NCI-H187 (cell line): ENCODE measurements at regions not wholly inside any gene's neighbourhood (a gene's known extent, or its start where the extent isn't known, plus 50 kb on each side); places are given as distances from the start of the nearest gene placed in this dataset.

Source experiments
- DNase-seq, 2 experiments: peaks; one replicate each; lab custom pipeline; 2025; lab: John Stamatoyannopoulos, UW

GRCh38 chr2:234635284-234635683 lies 138.4 kb upstream of the ARL4C start:
- no peak for DNase-seq

DNA sequence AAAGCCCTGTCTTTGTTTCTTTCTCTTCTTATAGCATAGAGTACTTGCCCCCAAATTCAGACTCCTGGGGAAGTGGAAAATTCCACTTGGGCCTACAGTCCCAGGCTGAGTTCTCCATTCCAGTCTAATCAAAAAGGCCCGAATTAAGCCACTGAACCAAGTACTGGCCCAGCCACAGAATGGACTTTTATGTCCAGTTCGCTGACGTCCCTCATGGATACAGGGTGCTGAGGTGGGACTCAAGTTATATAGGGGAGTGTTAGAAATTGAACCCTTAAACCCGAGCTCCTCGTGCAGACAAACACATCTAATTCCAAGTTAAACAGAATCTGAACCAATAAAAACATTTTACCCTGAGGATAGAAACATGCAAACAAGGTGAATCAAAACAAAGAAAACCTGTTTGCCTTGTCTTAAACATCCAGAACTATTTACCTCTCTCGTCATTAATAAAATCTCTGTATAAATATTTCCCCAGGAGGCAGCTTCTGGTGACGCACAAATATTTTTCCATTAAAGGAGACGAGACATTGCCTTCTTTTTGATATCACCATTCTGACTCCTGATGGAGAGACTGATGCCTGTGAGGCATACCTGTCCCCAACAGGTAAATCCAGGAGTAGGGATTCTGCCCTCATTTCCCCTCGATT lies 136.8 kb upstream of the ARL4C start:
- DNase-seq = no peak

- no peak for DNase-seq
Observed at GRCh38 chr2:234632527-234633391, 135.9 kb upstream of the ARL4C start.

DNA sequence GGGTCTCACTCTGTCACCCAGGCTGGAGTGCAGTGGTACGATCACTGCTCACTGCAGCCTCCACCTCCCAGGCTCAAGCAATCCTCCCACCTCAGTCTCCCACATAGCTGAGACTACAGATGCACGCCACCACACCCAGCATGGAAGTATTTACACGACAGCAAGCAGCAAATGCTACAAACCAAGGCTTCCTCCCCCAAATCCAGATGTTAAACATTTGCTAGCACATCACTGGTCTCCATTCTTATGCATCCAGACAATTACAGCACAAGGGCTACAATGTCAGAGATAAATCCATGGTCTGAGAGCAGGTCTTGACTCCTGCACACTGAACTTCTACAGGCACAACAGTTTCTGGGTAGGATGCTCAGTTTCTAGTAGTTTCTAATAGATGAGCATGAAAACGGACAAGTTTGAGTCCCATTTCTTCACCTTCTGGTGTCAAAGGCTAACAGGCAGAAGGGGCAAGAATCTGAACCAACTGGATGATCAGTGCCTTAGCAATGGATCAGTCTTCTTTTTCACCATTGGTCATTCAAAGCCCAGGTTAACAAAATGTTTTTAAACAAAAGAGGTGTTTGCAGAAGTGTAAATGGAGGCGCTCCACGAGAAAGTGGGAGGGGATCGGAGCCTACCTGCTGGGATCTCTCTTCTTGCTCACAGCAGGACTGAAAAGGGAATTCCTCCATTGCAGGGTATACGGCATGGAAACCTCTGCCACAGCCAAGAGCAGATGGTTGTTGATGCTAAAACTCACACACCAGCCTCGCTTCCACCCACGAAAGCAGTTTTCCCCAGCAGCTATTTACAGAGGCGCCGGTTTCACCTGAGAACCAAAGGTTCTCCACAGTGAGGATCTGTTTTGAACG lies 135.0 kb upstream of the ARL4C start:
- no peak for DNase-seq

- no peak for DNase-seq
Observed at GRCh38 chr2:234630801-234631261, 133.9 kb upstream of the ARL4C start.

GRCh38 chr2:234629596-234629995 lies 132.7 kb upstream of the ARL4C start:
- DNase-seq = no peak

DNA sequence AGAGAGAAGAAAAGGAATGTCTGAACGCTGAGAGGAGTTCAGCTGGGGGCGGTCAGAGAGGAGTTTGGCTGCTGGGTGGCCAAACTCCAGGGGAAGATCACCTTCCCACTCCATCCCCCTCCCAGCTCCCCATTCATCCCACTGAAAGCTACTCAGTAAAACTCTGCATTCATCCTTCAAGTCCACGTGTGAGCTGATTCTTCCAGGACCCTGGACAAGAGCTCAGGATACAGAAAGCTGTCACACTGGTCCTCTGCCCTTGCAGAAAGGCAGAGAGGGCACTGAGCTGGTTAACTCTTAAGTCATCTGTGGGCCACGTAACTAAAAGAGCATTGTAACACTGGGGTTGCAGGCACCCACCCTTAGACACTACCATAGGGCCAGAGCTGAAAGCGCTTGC lies 132.1 kb upstream of the ARL4C start:
- no peak for DNase-seq

- DNase-seq = no peak
Observed at GRCh38 chr2:234627308-234627707, 130.4 kb upstream of the ARL4C start.

DNA sequence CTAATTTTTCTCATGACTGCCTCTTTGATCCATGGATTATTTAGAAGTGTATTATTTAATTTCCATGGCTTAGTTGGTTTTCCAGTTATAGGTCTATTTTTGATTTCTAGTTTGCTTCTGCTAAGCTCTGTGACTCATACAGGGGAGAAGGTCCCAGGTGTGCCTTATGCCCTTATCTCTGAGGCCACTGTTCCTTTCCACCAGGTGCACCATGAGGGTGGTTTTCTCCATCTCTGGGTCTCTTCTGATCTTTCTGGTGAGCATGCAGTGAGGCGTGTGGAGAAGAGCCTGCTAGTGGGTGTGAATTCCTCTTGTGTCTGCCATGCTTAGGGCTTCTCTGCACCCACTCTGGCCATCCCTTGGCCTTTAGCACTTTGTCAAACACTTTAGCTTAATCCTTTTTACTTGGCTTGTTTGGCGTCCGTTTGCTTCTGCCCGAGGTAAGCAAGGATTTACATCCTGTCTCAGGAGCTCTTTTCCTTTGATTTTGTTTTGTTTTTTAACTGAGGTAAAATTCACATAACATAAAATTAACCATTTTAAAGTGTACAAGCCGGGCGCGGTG lies 129.8 kb upstream of the ARL4C start:
- no peak for DNase-seq

- DNase-seq = no peak
Observed at GRCh38 chr2:234625626-234626250, 128.9 kb upstream of the ARL4C start.

DNA sequence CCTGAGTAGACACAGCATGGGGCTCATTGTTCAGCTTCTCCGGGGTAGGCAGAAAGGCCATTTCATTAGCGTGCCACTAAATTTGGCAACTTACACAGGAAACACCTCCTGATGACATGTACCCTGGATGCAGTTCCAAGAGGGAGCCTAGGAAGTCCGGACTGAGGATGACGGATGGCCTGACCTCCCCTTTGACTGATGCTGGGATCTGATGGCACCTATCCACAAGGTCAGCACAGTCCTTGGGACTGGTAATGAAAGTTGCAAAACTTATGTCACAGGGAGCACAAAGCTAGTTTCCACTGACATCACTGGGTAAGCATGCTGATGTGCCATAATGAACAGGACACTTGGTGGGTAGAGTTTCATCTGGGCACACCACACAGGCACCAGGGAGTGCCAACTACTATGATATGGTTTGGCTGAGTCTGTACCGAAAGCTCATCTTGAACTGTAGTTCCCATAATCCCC lies 126.7 kb upstream of the ARL4C start:
- no peak for DNase-seq

DNA sequence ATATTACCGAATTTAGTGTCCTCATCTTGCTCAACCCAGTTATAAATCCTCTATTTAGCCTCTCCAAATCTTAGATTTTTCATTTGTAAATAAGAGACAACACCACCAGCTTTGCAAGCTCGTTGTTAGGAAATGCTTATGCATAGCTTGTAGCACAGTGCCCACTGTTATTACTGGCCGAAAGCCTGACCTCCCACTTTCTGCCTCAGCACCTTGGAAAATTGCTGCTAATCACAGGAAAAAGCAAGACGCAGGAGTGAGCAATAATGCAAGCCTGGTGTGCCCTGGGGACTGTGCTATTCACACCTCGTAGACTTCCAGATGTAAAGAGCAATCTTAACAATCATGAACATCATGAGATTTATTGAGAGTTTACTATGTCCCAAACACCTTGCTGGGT lies 124.2 kb upstream of the ARL4C start:
- DNase-seq = no peak

GRCh38 chr2:234620018-234620417 lies 123.1 kb upstream of the ARL4C start:
- DNase-seq = no peak

- no peak for DNase-seq
Observed at GRCh38 chr2:234615643-234616356, 118.9 kb upstream of the ARL4C start.

DNA sequence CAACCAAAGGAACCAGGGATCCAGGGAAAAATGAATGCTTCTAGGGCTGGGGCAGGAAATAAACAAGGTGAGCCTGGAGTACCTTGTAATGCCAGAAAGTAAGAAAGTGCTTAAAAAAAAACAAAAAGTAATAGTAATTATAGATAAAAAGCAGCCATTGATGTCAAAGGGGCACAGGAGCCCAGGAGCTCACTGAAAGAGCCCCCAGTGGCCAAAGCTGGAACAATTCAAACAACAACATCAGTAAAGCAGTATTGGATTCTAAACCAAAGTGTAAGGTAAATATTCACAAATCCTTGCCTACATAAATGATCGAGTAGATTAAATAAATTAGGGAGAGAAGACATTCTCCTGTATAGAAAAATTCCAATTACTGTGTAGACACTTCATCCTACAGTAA lies 114.3 kb upstream of the ARL4C start:
- DNase-seq = no peak

- no peak for DNase-seq
Observed at GRCh38 chr2:234608946-234609345, 112.1 kb upstream of the ARL4C start.

DNA sequence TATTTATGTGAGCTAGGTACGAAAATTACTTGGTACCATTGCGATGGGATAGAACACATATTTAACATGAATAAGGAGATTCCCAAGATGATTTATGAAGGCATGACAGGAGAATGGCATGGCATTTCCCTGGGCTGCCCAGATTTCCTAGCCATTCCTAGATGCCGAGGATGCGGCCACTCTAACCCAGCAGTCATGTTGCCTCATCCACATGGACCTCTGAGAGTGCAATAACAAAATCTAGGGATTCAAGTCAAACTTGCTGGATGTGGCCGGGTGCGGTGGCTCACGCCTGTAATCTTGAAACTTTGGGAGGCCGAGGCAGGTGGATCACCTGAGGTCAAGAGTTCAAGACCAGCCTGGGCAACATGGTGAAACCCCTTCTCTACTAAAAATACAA lies 110.8 kb upstream of the ARL4C start:
- no peak for DNase-seq

- no peak for DNase-seq
Observed at GRCh38 chr2:234606896-234607295, 110.0 kb upstream of the ARL4C start.

GRCh38 chr2:234603619-234604018 lies 106.7 kb upstream of the ARL4C start:
- no peak for DNase-seq

GRCh38 chr2:234601213-234601612 lies 104.3 kb upstream of the ARL4C start:
- no peak for DNase-seq

GRCh38 chr2:234597576-234597861 lies 100.6 kb upstream of the ARL4C start:
- no peak for DNase-seq
